Heart right ventricle (tissue), 16 donors: ENCODE measurements at regions not wholly inside any gene's neighbourhood (a gene's known extent, or its start where the extent isn't known, plus 50 kb on each side); places are given as distances from the start of the nearest gene placed in this dataset.

Experiments used
- ATAC-seq, 8 donors: fragments of 200-7000 bp; cut with Tn5 transposase; one replicate each; pipeline ENCODE4 v1.9.1; 2020; ENCODE audit warnings: mild to moderate bottlenecking in 8 of 8, moderate library complexity in 8 of 8, moderate number of reproducible peaks in 1 of 8
- DNase-seq, 2 donors: peaks; one replicate each; pipeline ENCODE4 v3.0.0-alpha.2; 2020
- H3K27ac ChIP-seq, 10 donors: fragments of 200-600 bp; sonication (generic) in 2 of 10; one replicate each; pipeline versions ENCODE4 v1.5.0 to v1.8.0; 2020 to 2022; ENCODE audit warnings: mild to moderate bottlenecking in 3 of 10
- H3K27me3 ChIP-seq, 7 donors: fragments of 200-600 bp; one replicate each; pipeline ENCODE4 v1.8.0; 2021 to 2022; ENCODE audit warnings: mild to moderate bottlenecking in 2 of 7
- H3K36me3 ChIP-seq, 9 donors: fragments of 200-600 bp; sonication (generic) in 1 of 9; one replicate each; pipeline versions ENCODE4 v1.5.0 to v1.8.0; 2020 to 2022; ENCODE audit warnings: mild to moderate bottlenecking in 2 of 9
- H3K4me1 ChIP-seq, 9 donors: fragments of 200-600 bp; sonication (generic) in 1 of 9; one replicate each; pipeline versions ENCODE4 v1.5.0 to v1.8.0; 2020 to 2022; ENCODE audit warnings: mild to moderate bottlenecking in 4 of 9
- H3K4me3 ChIP-seq, 10 donors: fragments of 200-600 bp; sonication (generic) in 2 of 10; one replicate each; pipeline versions ENCODE4 v1.5.0 to v1.8.0; 2020 to 2022; ENCODE audit warnings: mild to moderate bottlenecking in 7 of 10, moderate library complexity in 2 of 10
- H3K9me3 ChIP-seq, 11 donors: fragments of 200-600 bp in 10 of 11; sonication (generic) in 2 of 11; one replicate each; pipeline versions ENCODE4 v1.5.0 to v1.8.0; 2013 to 2022; ENCODE audit warnings: mild to moderate bottlenecking in 2 of 11, control low read depth in 1 of 11, moderate library complexity in 1 of 11
- WGBS, 2 donors: extraction: QIAGEN DNeasy Blood & Tissue Kit; methylation state at CpG; one replicate each; pipeline ENCODE4 v1.1.7; 2013; ENCODE audit warnings: inconsistent platforms in 1 of 2; 5-methylcytosine and 5-hydroxymethylcytosine counted together
- intact Hi-C, 10 donors: fragments of 100-400 bp; cut with DNase I; formaldehyde crosslinking; loops; one replicate each; pipeline versions ENCODE4 v1.11.1 to v1.14.2; 2022
- TF ChIP-seq, protein P1 (sequence below), 9 donors: fragments of 200-600 bp; sonication (generic) in 2 of 9; IDR thresholded peaks; one replicate each; pipeline versions ENCODE4 v1.5.0 to v1.8.0; 2021 to 2022; ENCODE audit warnings: antibody characterized with exemption in 9 of 9, mild to moderate bottlenecking in 5 of 9, moderate library complexity in 1 of 9
- donor health status: Arrhythmogenic right ventricular cardiomyopathy.
- donor health status: ischemic (EF 13 %, LVEDD 7.1; RV severe dilation, severe dysfunction).
- donor health status: healthy with polysubstance abuse.
- donor health status: DM: no; HTN: yes; CAD: no.
- donor health status: DM: no; HTN: no; CAD: no.
- donor health status: ischemic (EF 25% LVEDD 6.9; RV normal size, moderate dysfunction).
- donor health status: ischemic (EF 25% LVEDD 5.7; RV mildly dilated, moderate dysfunction).
- donor health status: healthy.
- donor health status: DM: yes; HTN: yes; CAD: no.
- donor health status: Ischemic cardiomyopathy.
- donor health status: ischemic (EF 35%, LVEDD 5.7; RV mildly dilated, moderate dysfunction).
- donor health status: nonischemic (EF 11% LVEDD 7.7; RV severe dilation, severe dysfunction).
- donor health status: DM: yes; HTN: yes; CAD: no.
- donor health status: PGD.
- donor health status: ischemic (EF 29% LVEDD 5.4; RV normal size, mild dysfunction).
- donor health status: nonischemic (EF 23%, LVEDD 6.1; RV moderate dilation, normal function).

DNA sequence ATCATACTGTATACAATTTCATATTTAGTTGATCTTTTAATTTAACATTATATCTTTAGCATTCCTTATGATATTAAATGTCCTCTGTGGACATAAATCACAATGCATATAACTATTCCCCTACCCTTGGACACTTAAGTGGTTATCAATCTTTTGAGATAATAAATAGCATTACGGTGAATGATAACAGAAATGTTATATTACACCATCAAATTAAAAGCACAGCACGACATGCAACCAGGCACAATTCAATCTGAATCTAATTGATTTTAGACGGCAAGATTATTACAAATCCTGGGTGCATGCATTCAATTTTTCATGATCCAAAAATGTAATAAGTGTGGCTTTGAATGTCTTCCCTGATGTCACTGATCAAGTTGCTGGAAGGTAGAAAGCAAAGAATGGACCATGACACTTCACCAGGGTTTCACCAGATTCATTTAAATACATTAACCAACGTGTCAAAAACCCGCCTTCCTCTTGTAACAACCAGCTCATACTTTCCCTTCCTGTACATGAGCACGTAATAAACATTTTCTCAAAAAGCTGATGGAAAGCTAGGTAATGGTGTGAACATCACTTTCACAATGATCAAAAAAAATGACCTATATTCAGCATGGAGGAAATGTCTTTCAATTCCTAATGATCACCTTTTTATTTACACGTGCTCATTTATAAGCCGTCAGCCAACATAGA is 513.7 kb upstream of the ID2 start:
- Histone ChIP-seq H3K27ac (no peak overlapping the region), H3K4me1 (peaks cover 0 to 27% (median 6%) of the 10 kb centered on the region in 9 donors), H3K4me3 (no peak overlapping the region), H3K27me3 (no peaks in the 10 kb centered on the region), H3K36me3 (no peaks in the 10 kb centered on the region), H3K9me3 (no peaks in the 10 kb centered on the region)
- no peak for ATAC-seq
- TF ChIP-seq, protein P1, sequence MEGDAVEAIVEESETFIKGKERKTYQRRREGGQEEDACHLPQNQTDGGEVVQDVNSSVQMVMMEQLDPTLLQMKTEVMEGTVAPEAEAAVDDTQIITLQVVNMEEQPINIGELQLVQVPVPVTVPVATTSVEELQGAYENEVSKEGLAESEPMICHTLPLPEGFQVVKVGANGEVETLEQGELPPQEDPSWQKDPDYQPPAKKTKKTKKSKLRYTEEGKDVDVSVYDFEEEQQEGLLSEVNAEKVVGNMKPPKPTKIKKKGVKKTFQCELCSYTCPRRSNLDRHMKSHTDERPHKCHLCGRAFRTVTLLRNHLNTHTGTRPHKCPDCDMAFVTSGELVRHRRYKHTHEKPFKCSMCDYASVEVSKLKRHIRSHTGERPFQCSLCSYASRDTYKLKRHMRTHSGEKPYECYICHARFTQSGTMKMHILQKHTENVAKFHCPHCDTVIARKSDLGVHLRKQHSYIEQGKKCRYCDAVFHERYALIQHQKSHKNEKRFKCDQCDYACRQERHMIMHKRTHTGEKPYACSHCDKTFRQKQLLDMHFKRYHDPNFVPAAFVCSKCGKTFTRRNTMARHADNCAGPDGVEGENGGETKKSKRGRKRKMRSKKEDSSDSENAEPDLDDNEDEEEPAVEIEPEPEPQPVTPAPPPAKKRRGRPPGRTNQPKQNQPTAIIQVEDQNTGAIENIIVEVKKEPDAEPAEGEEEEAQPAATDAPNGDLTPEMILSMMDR (IDR thresholded peaks at IDR 0.05) = no peak
- WGBS, 2 donors = 92 to 93% methylated on average over 8 of the region's 8 CpGs
- no peak for DNase-seq
- intact Hi-C loops = no loop called here

DNA sequence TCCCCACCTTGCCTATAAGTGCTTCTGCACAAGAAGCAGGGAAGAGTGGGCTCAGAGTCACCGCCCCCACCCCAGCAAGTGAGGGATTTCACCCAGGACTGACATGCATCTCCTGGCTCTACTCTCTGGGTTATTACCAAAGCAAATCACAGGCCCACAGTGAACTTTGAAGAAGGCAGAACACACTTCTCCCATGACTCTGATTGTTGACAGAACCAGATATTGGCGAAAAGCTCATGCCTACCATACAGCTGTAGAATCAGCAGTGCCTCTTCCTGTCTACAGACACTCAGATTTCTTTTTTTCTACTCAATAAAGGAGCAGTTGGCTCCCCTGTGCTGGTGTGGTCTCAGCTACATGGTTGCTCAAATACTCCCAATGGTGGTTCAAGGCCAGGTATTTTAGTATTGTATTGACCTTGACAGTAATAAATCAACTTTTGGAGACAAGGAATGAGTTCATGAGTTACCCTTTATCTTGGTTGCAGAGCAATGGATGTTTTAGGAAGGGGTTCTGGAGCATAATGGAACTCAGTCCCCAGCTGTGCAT is 512.9 kb upstream of the ID2 start:
- Histone ChIP-seq H3K27ac (no peak overlapping the region), H3K9me3 (no peaks in the 10 kb centered on the region), H3K4me1 (peaks cover 0 to 30% (median 6%) of the 10 kb centered on the region in 9 donors), H3K27me3 (no peaks in the 10 kb centered on the region), H3K36me3 (no peaks in the 10 kb centered on the region), H3K4me3 (no peak overlapping the region)
- ATAC-seq (no peak), DNase-seq (no peak)
- TF ChIP-seq, protein P1 (IDR thresholded peaks at IDR 0.05) = no peak
- WGBS, 2 donors = 90 to 96% methylated on average over 2 of the region's 2 CpGs
- intact Hi-C loops = no loop called here

DNA sequence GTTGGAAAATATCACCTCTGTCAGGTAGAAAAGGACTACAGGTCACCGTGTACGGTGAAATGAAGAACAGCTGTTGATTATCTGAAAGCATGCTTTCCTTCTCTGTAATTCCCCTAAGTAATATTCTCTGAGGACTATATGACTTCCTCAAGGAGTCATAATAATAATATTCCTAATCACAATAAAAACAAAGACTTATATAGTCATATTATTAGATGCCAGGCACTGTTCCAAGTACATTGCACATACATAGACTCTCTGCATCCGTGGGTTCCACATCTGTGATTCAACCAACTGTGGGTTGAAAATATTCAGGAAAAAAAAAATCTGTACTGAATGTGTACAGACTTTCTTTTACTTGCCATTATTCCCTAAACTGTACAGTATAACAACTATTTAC is 512.4 kb upstream of the ID2 start:
- no peaks in the 10 kb centered on the region for H3K36me3 ChIP-seq
- intact Hi-C loops = no loop called here
- no peaks in the 10 kb centered on the region for H3K27me3 ChIP-seq
- DNase-seq (no peak), ATAC-seq (no peak)
- peaks cover 0 to 35% (median 6%) of the 10 kb centered on the region in 9 donors for H3K4me1 ChIP-seq
- no peak overlapping the region for H3K27ac ChIP-seq
- H3K9me3 ChIP-seq = no peaks in the 10 kb centered on the region
- 41 to 56% methylated on average over 3 of the region's 3 CpGs for WGBS, 2 donors
- H3K4me3 ChIP-seq = no peak overlapping the region
- TF ChIP-seq, protein P1 (IDR thresholded peaks at IDR 0.05) = no peak

DNA sequence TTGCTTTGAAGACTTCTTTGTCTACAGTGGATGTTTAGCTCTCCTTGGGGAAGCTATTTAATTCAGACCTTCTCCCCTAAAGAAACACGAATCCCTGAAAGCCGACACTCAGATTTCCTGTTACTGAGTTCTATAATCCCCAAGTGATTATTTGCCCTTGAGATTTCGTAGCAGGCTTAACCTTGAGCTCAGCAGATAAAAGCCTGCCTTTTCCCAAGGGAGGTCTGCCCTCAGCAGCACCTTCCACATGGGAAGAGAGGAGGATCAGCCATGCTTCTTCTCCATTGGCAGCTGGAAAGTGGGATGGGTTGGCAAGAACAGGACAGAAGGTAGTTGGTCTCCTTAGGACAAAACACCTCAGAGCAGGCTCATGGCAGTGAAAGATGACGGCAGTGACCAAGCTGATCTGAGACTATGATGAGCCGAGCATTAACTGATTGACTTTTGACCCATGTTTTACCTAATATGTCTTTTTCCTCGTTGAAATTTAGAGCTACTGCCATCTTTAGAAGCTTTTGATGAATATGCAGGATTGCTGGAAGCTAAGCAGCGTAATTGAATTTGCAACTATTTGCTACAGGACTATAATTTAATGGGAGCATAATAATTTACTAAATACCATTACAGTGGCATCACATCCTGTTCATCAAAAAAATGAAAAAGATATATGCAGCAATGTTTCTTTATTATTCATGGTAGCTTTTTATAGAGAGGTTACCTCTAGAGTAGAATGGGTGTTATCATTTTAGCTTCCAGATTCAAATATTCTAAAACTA is 511.1 kb upstream of the ID2 start:
- WGBS, 2 donors = 66 to 69% methylated on average over 7 of the region's 7 CpGs
- Histone ChIP-seq H3K27ac (no peak overlapping the region), H3K9me3 (peaks cover 0 to 7% (median 0%) of the 10 kb centered on the region in 11 donors), H3K27me3 (no peaks in the 10 kb centered on the region), H3K4me3 (no peak overlapping the region), H3K4me1 (peaks cover 0 to 46% (median 6%) of the 10 kb centered on the region in 9 donors), H3K36me3 (no peaks in the 10 kb centered on the region)
- DNase-seq (no peak), ATAC-seq (no peak)
- intact Hi-C loops = no loop called here
- TF ChIP-seq, protein P1 (IDR thresholded peaks at IDR 0.05) = no peak
